CD4-positive, alpha-beta T cell (primary cell): ENCODE measurements at regions not wholly inside any gene's neighbourhood (a gene's known extent, or its start where the extent isn't known, plus 50 kb on each side); places are given as distances from the start of the nearest gene placed in this dataset.

Experiments used
- ATAC-seq: fragments of 200-7000 bp; cut with Tn5 transposase; one replicate; pipeline ENCODE4 v1.10.0; 2022; ENCODE audit warnings: mild to moderate bottlenecking; ENCODE audit not compliant: poor library complexity
- CTCF ChIA-PET: fragments of 350-600 bp; sonication (Branson Sonifier 250); formaldehyde crosslinking; loops from one replicate; lab custom pipeline; 2021; ENCODE audit warnings: antibody characterized with exemption, inconsistent platforms; lab: Charles Lee
- POLR2A ChIA-PET: fragments of 350-600 bp; sonication (Branson Sonifier 250); formaldehyde crosslinking; loops from one replicate; lab custom pipeline; 2021; ENCODE audit warnings: antibody characterized with exemption, inconsistent platforms; lab: Charles Lee
- DNase-seq, 14 experiments: peaks; one replicate each; pipeline ENCODE4 v3.0.0-alpha.2; 2013 to 2020; ENCODE audit warnings: mixed read lengths in 2 of 14
- H3K27ac ChIP-seq, 2 donors: one replicate each; pipeline versions ENCODE4 v1.5.1 to v1.7.0; 2013; ENCODE audit warnings: low read length in 2 of 2, low read depth in 1 of 2, mild to moderate bottlenecking in 1 of 2
- H3K27me3 ChIP-seq, 2 experiments: 1 replicate in 1 of 2; 2 replicates in 1 of 2; pipeline versions ENCODE4 v1.6.1 to v1.7.0; 2013; ENCODE audit warnings: low read length in 2 of 2, control low read depth in 1 of 2, mild to moderate bottlenecking in 1 of 2, moderate library complexity in 1 of 2; ENCODE audit not compliant: insufficient read depth in 2 of 2, control insufficient read depth in 1 of 2
- H3K36me3 ChIP-seq: one replicate; pipeline ENCODE4 v1.6.1; 2013; ENCODE audit warnings: low read length, control low read depth; ENCODE audit not compliant: insufficient read depth
- H3K4me1 ChIP-seq: one replicate; pipeline ENCODE4 v1.6.1; 2013; ENCODE audit warnings: low read length, control low read depth; ENCODE audit not compliant: insufficient read depth
- H3K4me3 ChIP-seq: one replicate; pipeline ENCODE4 v1.5.1; 2013; ENCODE audit warnings: mild to moderate bottlenecking, low read length, moderate library complexity
- H3K9me3 ChIP-seq, 2 experiments: 1 replicate in 1 of 2; 2 replicates in 1 of 2; pipeline versions ENCODE4 v1.6.1 to v1.7.0; 2013; ENCODE audit warnings: low read length in 2 of 2, mild to moderate bottlenecking in 2 of 2, control low read depth in 1 of 2, moderate library complexity in 1 of 2; ENCODE audit not compliant: control insufficient read depth in 1 of 2, insufficient read depth in 1 of 2
- H3K27ac Mint-ChIP-seq: one replicate; pipeline ENCODE4 v1.8.0; 2020; ENCODE audit warnings: mixed read lengths
- H3K27me3 Mint-ChIP-seq: one replicate; pipeline ENCODE4 v1.8.0; 2021; ENCODE audit warnings: mixed read lengths
- H3K36me3 Mint-ChIP-seq: one replicate; pipeline ENCODE4 v1.8.0; 2021; ENCODE audit warnings: low read depth, mixed read lengths
- H3K4me1 Mint-ChIP-seq: one replicate; pipeline ENCODE4 v1.8.0; 2021; ENCODE audit warnings: low read depth, mixed read lengths
- H3K4me3 Mint-ChIP-seq: one replicate; pipeline ENCODE4 v1.8.0; 2020; ENCODE audit warnings: mild to moderate bottlenecking, mixed read lengths
- H3K9me3 Mint-ChIP-seq: one replicate; pipeline ENCODE4 v1.8.0; 2020; ENCODE audit warnings: mixed read lengths
- CTCF ChIP-seq: fragments of 200-600 bp; IDR thresholded peaks from one replicate; pipeline ENCODE4 v1.8.0; 2022; ENCODE audit warnings: antibody characterized with exemption, mild to moderate bottlenecking
- intact Hi-C, 2 experiments: fragments of 100-400 bp; cut with DNase I in 1 of 2; cut with micrococcal nuclease in 1 of 2; formaldehyde crosslinking; loops; one replicate each; pipeline versions ENCODE4 v1.15.1 to v1.9.0; 2023 to 2025; cut with DNase I, micrococcal nuclease

GRCh38 chr1:238619652-238620051 is 728.9 kb upstream of the ZP4 start:
- CTCF ChIA-PET: no interaction called here
- no peaks in the 10 kb centered on the region for H3K27me3 Mint-ChIP-seq
- ATAC-seq (no peak), DNase-seq (no peak)
- intact Hi-C loops: no loop called here
- peaks cover 0 to 5% of the 10 kb centered on the region in 2 experiments for H3K9me3 ChIP-seq
- TF ChIP-seq CTCF: no peak
- no peaks in the 10 kb centered on the region for H3K27me3 ChIP-seq
- H3K4me3 Mint-ChIP-seq: no peak overlapping the region
- no peaks in the 10 kb centered on the region for H3K4me1 ChIP-seq
- no peak overlapping the region for H3K27ac ChIP-seq
- H3K4me3 ChIP-seq: no peak overlapping the region
- H3K4me1 Mint-ChIP-seq: no peaks in the 10 kb centered on the region
- no peak overlapping the region for H3K27ac Mint-ChIP-seq
- H3K36me3 ChIP-seq: no peaks in the 10 kb centered on the region
- H3K36me3 Mint-ChIP-seq: no peaks in the 10 kb centered on the region
- H3K9me3 Mint-ChIP-seq: peaks cover 8% of the 10 kb centered on the region
- POLR2A ChIA-PET: no interaction called here

GRCh38 chr1:238611406-238611805 is 720.7 kb upstream of the ZP4 start:
- Mint-ChIP-seq H3K27me3 (no peaks in the 10 kb centered on the region), H3K36me3 (no peaks in the 10 kb centered on the region), H3K4me1 (no peaks in the 10 kb centered on the region), H3K9me3 (peaks cover 14% of the 10 kb centered on the region), H3K27ac (no peak overlapping the region), H3K4me3 (no peak overlapping the region)
- intact Hi-C loops: no loop called here
- Histone ChIP-seq H3K27me3 (no peaks in the 10 kb centered on the region), H3K27ac (no peak overlapping the region), H3K4me3 (no peak overlapping the region), H3K9me3 (peaks cover 0 to 10% of the 10 kb centered on the region in 2 experiments), H3K36me3 (no peaks in the 10 kb centered on the region), H3K4me1 (no peaks in the 10 kb centered on the region)
- ATAC-seq (no peak), DNase-seq (no peak)
- CTCF ChIA-PET: no interaction called here
- no peak for TF ChIP-seq CTCF
- POLR2A ChIA-PET: no interaction called here

DNA sequence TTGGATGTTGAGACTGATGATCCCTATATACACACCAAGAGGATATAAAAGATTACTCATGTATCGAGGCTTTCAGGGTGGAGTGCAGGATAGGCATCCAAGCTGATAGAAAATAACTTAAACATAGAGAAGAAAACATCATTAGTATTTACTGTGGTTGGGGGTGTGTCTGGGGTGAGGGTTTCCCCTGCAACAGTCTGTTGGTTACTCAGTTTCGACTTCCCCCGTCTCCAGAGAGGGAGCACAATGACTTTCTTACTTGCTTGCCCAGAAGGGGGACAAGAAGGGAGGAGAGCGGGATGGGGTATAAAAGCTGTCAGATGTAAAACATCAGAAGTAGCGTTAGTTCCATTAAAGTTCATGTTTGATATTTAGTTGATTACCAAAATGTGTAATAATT is 717.4 kb upstream of the ZP4 start:
- TF ChIP-seq CTCF: no peak
- Histone ChIP-seq H3K4me1 (no peaks in the 10 kb centered on the region), H3K27me3 (no peaks in the 10 kb centered on the region), H3K27ac (no peak overlapping the region), H3K4me3 (no peak overlapping the region), H3K9me3 (peaks cover 0 to 10% of the 10 kb centered on the region in 2 experiments), H3K36me3 (no peaks in the 10 kb centered on the region)
- Mint-ChIP-seq H3K4me1 (no peaks in the 10 kb centered on the region), H3K36me3 (no peaks in the 10 kb centered on the region), H3K27me3 (no peaks in the 10 kb centered on the region), H3K9me3 (peaks cover 12% of the 10 kb centered on the region), H3K27ac (no peak overlapping the region), H3K4me3 (no peak overlapping the region)
- ATAC-seq (no peak), DNase-seq (no peak)
- intact Hi-C loops: no loop called here
- ChIA-PET CTCF (no interaction called here), POLR2A (no interaction called here)
